GM23338 (cell line): ENCODE measurements at regions not wholly inside any gene's neighbourhood (a gene's known extent, or its start where the extent isn't known, plus 50 kb on each side); places are given as distances from the start of the nearest gene placed in this dataset.

Source experiments
- ATAC-seq: fragments of 200-7000 bp; cut with Tn5 transposase; 3 replicates; pipeline ENCODE4 v1.9.1; 2020
- DNase-seq: peaks from one replicate; pipeline ENCODE4 v3.0.0-alpha.2; 2015; ENCODE audit warnings: low spot score
- H2AFZ ChIP-seq: fragments of 200-600 bp; sonication (generic); 2 replicates; pipeline ENCODE4 v1.8.0; 2016; ENCODE audit warnings: antibody characterized with exemption, mild to moderate bottlenecking, moderate library complexity
- H3F3A ChIP-seq: fragments of 200-600 bp; sonication (generic); replicated peaks from 2 replicates; pipeline ENCODE4 v1.8.0; 2017; ENCODE audit warnings: antibody characterized with exemption, mixed run types, low read depth
- H3K27ac ChIP-seq: fragments of 200-600 bp; sonication (generic); 2 replicates; pipeline ENCODE4 v1.6.1; 2016; ENCODE audit warnings: low read depth
- H3K27me3 ChIP-seq: fragments of 200-600 bp; sonication (generic); 2 replicates; pipeline ENCODE4 v1.8.0; 2016; ENCODE audit warnings: mild to moderate bottlenecking, mixed run types, moderate library complexity; ENCODE audit not compliant: insufficient read depth
- H3K36me3 ChIP-seq: fragments of 200-600 bp; sonication (generic); 2 replicates; pipeline ENCODE4 v1.8.0; 2016; ENCODE audit warnings: mild to moderate bottlenecking; ENCODE audit not compliant: insufficient read depth
- H3K4me1 ChIP-seq: fragments of 200-600 bp; sonication (generic); 2 replicates; pipeline ENCODE4 v1.8.0; 2016; ENCODE audit warnings: mild to moderate bottlenecking, moderate library complexity; ENCODE audit not compliant: insufficient read depth
- H3K4me2 ChIP-seq: fragments of 200-600 bp; sonication (generic); 2 replicates; pipeline ENCODE4 v1.7.1; 2017; ENCODE audit warnings: mixed run types
- H3K4me3 ChIP-seq: fragments of 200-600 bp; sonication (generic); 2 replicates; pipeline ENCODE4 v1.6.1; 2016; ENCODE audit warnings: mixed run types
- H3K79me2 ChIP-seq: fragments of 200-600 bp; sonication (generic); replicated peaks from 2 replicates; pipeline ENCODE4 v1.8.0; 2017; ENCODE audit warnings: mild to moderate bottlenecking; ENCODE audit not compliant: insufficient read depth
- H3K9me2 ChIP-seq: fragments of 200-600 bp; sonication (generic); 2 replicates; pipeline ENCODE4 v1.8.0; 2017; ENCODE audit not compliant: insufficient read depth
- H4K20me1 ChIP-seq: fragments of 200-600 bp; sonication (generic); replicated peaks from 2 replicates; pipeline ENCODE4 v1.8.0; 2017; ENCODE audit warnings: mild to moderate bottlenecking; ENCODE audit not compliant: insufficient read depth
- H3K27ac Mint-ChIP-seq: 2 replicates; pipeline ENCODE4 v1.8.0; 2020; ENCODE audit warnings: inconsistent platforms, mild to moderate bottlenecking, moderate library complexity, mixed read lengths
- H3K27me3 Mint-ChIP-seq: 3 replicates; pipeline ENCODE4 v1.8.0; 2022; ENCODE audit warnings: low read depth, mild to moderate bottlenecking, moderate library complexity, mixed read lengths, inconsistent platforms; ENCODE audit not compliant: insufficient read depth, poor library complexity
- H3K36me3 Mint-ChIP-seq: 3 replicates; pipeline ENCODE4 v1.8.0; 2021; ENCODE audit warnings: low read depth, mild to moderate bottlenecking, inconsistent platforms, moderate library complexity, mixed read lengths
- H3K4me1 Mint-ChIP-seq: 3 replicates; pipeline ENCODE4 v1.8.0; 2020; ENCODE audit warnings: mild to moderate bottlenecking, inconsistent platforms, mixed read lengths
- H3K4me3 Mint-ChIP-seq: 3 replicates; pipeline ENCODE4 v1.8.0; 2021; ENCODE audit warnings: moderate library complexity, mild to moderate bottlenecking, inconsistent platforms, mixed read lengths
- H3K9me3 Mint-ChIP-seq: 3 replicates; pipeline ENCODE4 v1.8.0; 2020; ENCODE audit warnings: moderate library complexity, mild to moderate bottlenecking, inconsistent platforms, mixed read lengths
- CREB1 ChIP-seq: fragments of 250-450 bp; sonication (Bioruptor Pico); IDR thresholded peaks from 2 replicates; pipeline ENCODE4 v1.5.0; 2020; ENCODE audit warnings: low read depth, mild to moderate bottlenecking, moderate library complexity
- CTCF ChIP-seq, 2 experiments: fragments of 200-600 bp in 1 of 2; sonication (generic) in 1 of 2; conservative IDR thresholded peaks; 2 replicates each; pipeline versions ENCODE4 v1.5.1 to v1.6.1; 2016 to 2017; ENCODE audit warnings: antibody characterized with exemption in 2 of 2, low read depth in 2 of 2, mild to moderate bottlenecking in 2 of 2, moderate library complexity in 1 of 2
- JUNB ChIP-seq: IDR thresholded peaks from one replicate; pipeline ENCODE4 v1.6.1; 2016; ENCODE audit warnings: antibody characterized with exemption; ENCODE audit not compliant: unreplicated experiment
- NANOG ChIP-seq: IDR thresholded peaks from 2 replicates; pipeline ENCODE4 v1.6.1; 2016; ENCODE audit warnings: antibody characterized with exemption, borderline replicate concordance
- POLR2AphosphoS5 ChIP-seq: IDR thresholded peaks from 2 replicates; pipeline ENCODE4 v1.6.1; 2016; ENCODE audit warnings: antibody characterized with exemption, low read depth
- REST ChIP-seq: IDR thresholded peaks from one replicate; pipeline ENCODE4 v1.6.1; 2018; ENCODE audit warnings: antibody characterized with exemption; ENCODE audit not compliant: unreplicated experiment
- STAT1 ChIP-seq: IDR thresholded peaks from one replicate; pipeline ENCODE4 v1.6.1; 2016; ENCODE audit warnings: antibody characterized with exemption; ENCODE audit not compliant: unreplicated experiment
- ZNF114 ChIP-seq: fragments of 250-450 bp; sonication (Bioruptor Pico); IDR thresholded peaks from 2 replicates; pipeline ENCODE4 v1.5.0; 2020; ENCODE audit warnings: mild to moderate bottlenecking, moderate library complexity
- ZNF331 ChIP-seq: fragments of 250-450 bp; sonication (Bioruptor Pico); IDR thresholded peaks from 2 replicates; pipeline ENCODE4 v1.5.0; 2020; ENCODE audit warnings: low read depth, mild to moderate bottlenecking, moderate library complexity
- ZNF462 ChIP-seq: fragments of 250-450 bp; sonication (Bioruptor Pico); IDR thresholded peaks from 2 replicates; pipeline ENCODE4 v1.5.0; 2020; ENCODE audit warnings: mild to moderate bottlenecking, moderate library complexity

GRCh38 chr11:30666817-30667216, 80.7 kb upstream of the MPPED2 start:
- Mint-ChIP-seq H3K4me3 (no peak overlapping the region), H3K27ac (no peak overlapping the region), H3K9me3 (peaks cover 12% of the 10 kb centered on the region), H3K36me3 (peaks cover 8% of the 10 kb centered on the region), H3K27me3 (no peaks in the 10 kb centered on the region), H3K4me1 (no peaks in the 10 kb centered on the region)
- TF ChIP-seq JUNB (no peak), CTCF (conservative IDR thresholded peaks at IDR 0.05; ENCODE audit: low read depth in 2 of 2) (no peak), ZNF462 (CRISPR knock-in tag) (no peak), STAT1 (no peak), CREB1 (CRISPR knock-in tag) (no peak), ZNF114 (no peak), NANOG (no peak), ZNF331 (CRISPR knock-in tag) (no peak), REST (no peak), POLR2AphosphoS5 (no peak)
- H3K4me3 ChIP-seq, result no peak overlapping the region
- no peak overlapping the region for H3K4me2 ChIP-seq
- no peak for DNase-seq
- H3K4me1 ChIP-seq, result no peaks in the 10 kb centered on the region
- no peaks in the 10 kb centered on the region for H3K79me2 ChIP-seq
- no peak for ATAC-seq
- H3K9me2 ChIP-seq, result no peaks in the 10 kb centered on the region; the same call in 1 of the 2 replicates
- H3K27ac ChIP-seq, result no peak overlapping the region
- no peaks in the 10 kb centered on the region for H3K36me3 ChIP-seq
- no peaks in the 10 kb centered on the region for H4K20me1 ChIP-seq
- no peaks in the 10 kb centered on the region for H3K27me3 ChIP-seq
- no peak overlapping the region for H2AFZ ChIP-seq
- H3F3A ChIP-seq, result no peaks in the 10 kb centered on the region
